Cardiac muscle cell (in vitro differentiated cells and primary cell): ENCODE measurements at regions not wholly inside any gene's neighbourhood (a gene's known extent, or its start where the extent isn't known, plus 50 kb on each side); places are given as distances from the start of the nearest gene placed in this dataset.

Experiments
- DNase-seq, 2 donors: peaks; one replicate each; pipeline versions ENCODE4 v3.0.0 to v3.0.0-alpha.2; 2010 to 2017; ENCODE audit warnings: low read depth in 1 of 2, low spot score in 1 of 2
- H3K27ac ChIP-seq: fragments of 200-600 bp; sonication (generic); 2 replicates; pipeline ENCODE4 v1.5.1; 2016
- H3K27me3 ChIP-seq: fragments of 200-600 bp; sonication (generic); 2 replicates; pipeline ENCODE4 v1.6.0; 2016; ENCODE audit warnings: control low read depth
- H3K36me3 ChIP-seq: fragments of 200-600 bp; sonication (generic); 2 replicates; pipeline ENCODE4 v1.5.1; 2016; ENCODE audit warnings: control low read depth
- H3K4me1 ChIP-seq: fragments of 200-600 bp; sonication (generic); 2 replicates; pipeline ENCODE4 v1.8.1; 2017; ENCODE audit warnings: low read depth, mild to moderate bottlenecking, mixed run types
- H3K4me3 ChIP-seq: fragments of 200-600 bp; sonication (generic); 2 replicates; pipeline ENCODE4 v1.5.1; 2016; ENCODE audit warnings: mild to moderate bottlenecking
- H3K9me3 ChIP-seq: fragments of 200-600 bp; sonication (generic); 2 replicates; pipeline ENCODE4 v1.5.1; 2017; ENCODE audit warnings: low read depth, mild to moderate bottlenecking, control low read depth
- CTCF ChIP-seq: IDR thresholded peaks from 2 replicates; pipeline ENCODE4 v1.5.1; 2012; ENCODE audit warnings: low read depth, mild to moderate bottlenecking, low read length

DNA sequence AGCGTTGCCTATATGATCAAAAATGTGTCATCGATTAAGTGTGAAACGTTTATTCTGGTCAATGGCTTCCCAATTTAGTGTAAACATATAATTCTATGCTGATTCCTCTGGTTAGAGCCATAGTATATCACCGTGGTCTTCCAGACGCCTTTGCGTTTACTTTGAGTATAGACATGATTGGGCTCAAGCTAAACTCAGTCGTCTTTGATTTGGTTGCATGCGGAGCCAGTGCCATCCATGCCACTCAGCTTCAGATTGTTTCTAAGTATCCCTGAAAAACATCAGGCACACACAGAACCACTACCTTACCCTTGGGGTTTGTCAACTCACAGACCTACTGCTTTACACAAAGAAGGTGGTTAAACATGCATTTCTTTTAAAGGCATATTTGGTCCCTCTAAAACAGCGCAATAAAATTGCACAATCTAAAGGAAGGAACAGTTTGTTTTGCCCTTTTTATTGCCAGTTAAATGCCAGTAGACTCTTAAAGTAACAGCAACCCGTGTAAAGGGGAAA lies 273.6 kb upstream of the KLF6 start:
- no peak overlapping the region for H3K27ac ChIP-seq
- H3K9me3 ChIP-seq = no peaks in the 10 kb centered on the region
- no peaks in the 10 kb centered on the region for H3K27me3 ChIP-seq
- TF ChIP-seq CTCF = no peak
- no peaks in the 10 kb centered on the region for H3K36me3 ChIP-seq
- H3K4me1 ChIP-seq = no peaks in the 10 kb centered on the region
- H3K4me3 ChIP-seq = no peak overlapping the region
- no peak for DNase-seq

DNA sequence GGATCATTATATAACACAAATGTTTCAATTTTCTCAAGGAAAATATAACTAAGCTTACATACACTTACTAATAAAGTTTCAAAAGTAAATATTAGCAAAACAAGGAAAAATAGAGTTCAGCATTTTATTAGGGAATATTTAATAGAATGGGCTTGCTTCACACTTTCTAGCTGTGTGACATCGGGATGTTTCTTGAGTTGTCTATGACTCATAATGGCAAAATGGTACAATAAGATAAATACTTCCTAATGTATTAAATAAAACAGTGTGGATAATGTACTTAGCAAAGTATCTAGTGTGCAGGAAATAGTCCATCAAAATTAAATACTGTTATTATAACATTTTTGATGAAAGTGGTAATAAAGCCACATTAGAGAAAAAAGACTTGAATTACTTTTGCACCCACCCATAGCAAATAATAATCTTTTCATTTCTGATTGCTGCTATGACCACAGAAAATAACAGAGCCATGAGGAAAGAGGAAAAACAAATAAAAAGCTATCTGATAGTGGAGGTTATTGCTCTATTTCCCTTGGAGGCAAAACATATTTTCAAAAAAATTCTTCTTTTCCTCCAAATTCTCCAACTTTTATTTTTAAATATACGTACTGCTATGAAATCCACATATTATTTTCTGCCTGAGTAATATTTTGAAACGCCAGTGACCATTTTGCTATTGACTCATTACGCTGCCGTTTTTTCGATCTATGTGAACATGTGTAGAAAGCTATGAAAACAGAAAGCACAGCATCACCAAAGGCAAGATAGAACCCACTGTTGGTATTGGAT lies 272.9 kb upstream of the KLF6 start:
- Histone ChIP-seq H3K4me3 (no peak overlapping the region), H3K27me3 (no peaks in the 10 kb centered on the region), H3K4me1 (no peaks in the 10 kb centered on the region), H3K9me3 (no peaks in the 10 kb centered on the region), H3K27ac (no peak overlapping the region), H3K36me3 (no peaks in the 10 kb centered on the region)
- peak in 1 of 2 donors; percentile 27 for DNase-seq
- no peak for TF ChIP-seq CTCF

DNA sequence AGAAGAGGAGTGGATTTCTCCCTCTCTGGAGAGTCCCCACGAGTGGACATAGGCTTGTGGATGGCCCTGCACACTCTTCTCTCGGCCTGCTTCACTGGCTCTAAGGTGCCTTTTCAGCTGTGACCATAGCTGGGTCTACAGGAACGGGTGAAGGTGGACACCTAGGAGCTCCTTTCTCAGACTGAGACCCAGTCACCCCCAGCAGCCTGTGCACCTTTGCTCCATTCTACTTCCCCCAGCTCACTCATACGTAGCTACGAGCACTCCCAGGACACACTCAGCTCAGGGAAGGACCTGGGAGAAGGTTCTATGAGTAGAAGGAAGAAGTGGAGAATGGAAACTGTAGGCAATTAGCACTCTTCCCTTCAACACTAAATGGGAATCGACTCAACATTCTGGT lies 272.0 kb upstream of the KLF6 start:
- Histone ChIP-seq H3K36me3 (no peaks in the 10 kb centered on the region), H3K4me3 (no peak overlapping the region), H3K9me3 (no peaks in the 10 kb centered on the region), H3K27ac (no peak overlapping the region), H3K27me3 (no peaks in the 10 kb centered on the region), H3K4me1 (no peaks in the 10 kb centered on the region)
- TF ChIP-seq CTCF = no peak
- DNase-seq = no peak

- DNase-seq = no peak
- H3K27ac ChIP-seq = no peak overlapping the region
- no peak for TF ChIP-seq CTCF
- no peaks in the 10 kb centered on the region for H3K4me1 ChIP-seq
- H3K27me3 ChIP-seq = no peaks in the 10 kb centered on the region
- H3K4me3 ChIP-seq = no peak overlapping the region
- H3K9me3 ChIP-seq = no peaks in the 10 kb centered on the region
- H3K36me3 ChIP-seq = no peaks in the 10 kb centered on the region
Measured at GRCh38 chr10:4054656-4055435, 269.8 kb upstream of the KLF6 start.

GRCh38 chr10:4053940-4054339 lies 268.9 kb upstream of the KLF6 start:
- H3K36me3 ChIP-seq = no peaks in the 10 kb centered on the region
- H3K9me3 ChIP-seq = no peaks in the 10 kb centered on the region
- no peak overlapping the region for H3K4me3 ChIP-seq
- DNase-seq = no peak
- no peaks in the 10 kb centered on the region for H3K4me1 ChIP-seq
- TF ChIP-seq CTCF = no peak
- H3K27ac ChIP-seq = no peak overlapping the region
- no peaks in the 10 kb centered on the region for H3K27me3 ChIP-seq
